HepG2 (cell line): ENCODE measurements at regions not wholly inside any gene's neighbourhood (a gene's known extent, or its start where the extent isn't known, plus 50 kb on each side); places are given as distances from the start of the nearest gene placed in this dataset.

Experiments
- JUNB ChIP-seq: sonication (generic); formaldehyde crosslinking; IDR thresholded peaks from 2 replicates; pipeline ENCODE4 v1.8.0; 2022; ENCODE audit warnings: missing genetic modification reagents, mild to moderate bottlenecking, borderline replicate concordance
- POLR2AphosphoS2 ChIP-seq: IDR thresholded peaks from 2 replicates; pipeline ENCODE4 v1.6.1; 2011; ENCODE audit warnings: low read depth, low read length, improper control_type of control experiment

- TF ChIP-seq POLR2AphosphoS2 (no peak), JUNB (CRISPR knock-in tag) (no peak)
Measured at GRCh38 chr1:67574221-67574620, 110.8 kb upstream of the GADD45A start.
